Activated T-cell treated with anti-CD3 and anti-CD28 coated beads, Interleukin-2, amount 50 U/mL, for 24 hours (primary cell): ENCODE measurements at regions not wholly inside any gene's neighbourhood (a gene's known extent, or its start where the extent isn't known, plus 50 kb on each side); places are given as distances from the start of the nearest gene placed in this dataset.
"Not testable (repeated sequence)": the region's sequence is repeated elsewhere in the genome, so short reads cannot be mapped to it uniquely, and the experiment has no call there.

Experiments used
- DNase-seq: peaks from one replicate; pipeline ENCODE4 v3.0.0-alpha.2; 2020
- H3K27ac Mint-ChIP-seq: 2 replicates; pipeline ENCODE4 v1.8.0; 2020; ENCODE audit warnings: mild to moderate bottlenecking, mixed read lengths
- H3K27me3 Mint-ChIP-seq: 2 replicates; pipeline ENCODE4 v1.8.0; 2020; ENCODE audit warnings: mixed read lengths
- H3K36me3 Mint-ChIP-seq: 2 replicates; pipeline ENCODE4 v1.8.0; 2020; ENCODE audit warnings: low read depth, mixed read lengths
- H3K4me1 Mint-ChIP-seq: 2 replicates; pipeline ENCODE4 v1.8.0; 2020; ENCODE audit warnings: low read depth, mixed read lengths
- H3K4me3 Mint-ChIP-seq: 2 replicates; pipeline ENCODE4 v1.8.0; 2020; ENCODE audit warnings: mild to moderate bottlenecking, moderate library complexity, mixed read lengths
- H3K9me3 Mint-ChIP-seq: 2 replicates; pipeline ENCODE4 v1.8.0; 2020; ENCODE audit warnings: mixed read lengths

DNA sequence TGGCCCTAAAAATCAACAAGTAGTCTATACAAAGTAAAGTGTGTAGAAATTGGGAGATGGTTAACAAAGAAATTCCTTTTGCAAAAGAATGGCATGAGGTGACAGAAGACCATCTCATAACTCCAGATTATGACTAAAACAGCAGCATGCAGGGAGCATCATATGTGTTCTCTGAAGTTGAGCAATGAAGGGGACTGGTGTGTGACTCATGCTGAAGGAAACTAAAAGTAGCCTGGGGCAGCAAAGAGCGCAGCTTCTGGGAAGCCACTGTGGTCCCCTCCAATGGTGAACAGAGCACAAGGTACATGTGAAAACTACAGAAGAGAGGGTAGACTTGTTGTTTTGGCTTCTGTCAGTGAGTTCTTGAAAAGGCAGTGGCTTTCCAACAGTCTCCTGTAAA lies 133.4 kb downstream of the MACC1 start:
- no peaks in the 10 kb centered on the region for H3K27me3 Mint-ChIP-seq

DNA sequence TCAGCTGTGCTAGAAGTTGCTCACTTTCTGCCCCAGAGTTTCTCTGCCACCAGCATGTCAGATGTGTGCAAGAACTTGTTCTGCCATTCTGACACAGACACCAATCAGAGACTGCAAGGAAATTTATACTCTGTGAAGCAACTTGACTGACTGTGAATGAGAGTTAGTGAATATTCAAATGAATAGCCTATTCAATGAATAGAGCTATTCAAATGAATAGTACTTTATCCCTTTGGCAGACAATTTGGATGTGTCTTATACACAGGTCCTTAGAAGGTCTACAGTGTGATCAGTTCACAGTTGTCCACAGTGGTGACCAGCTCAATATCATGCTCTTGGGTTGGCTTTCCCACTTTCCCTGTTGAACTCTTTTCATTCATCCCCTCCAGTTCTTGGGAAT lies 138.1 kb downstream of the MACC1 start:
- no peak overlapping the region for H3K27ac Mint-ChIP-seq
- no peaks in the 10 kb centered on the region for H3K36me3 Mint-ChIP-seq
- H3K27me3 Mint-ChIP-seq: no peaks in the 10 kb centered on the region
- no peaks in the 10 kb centered on the region for H3K9me3 Mint-ChIP-seq
- DNase-seq: no peak
- peaks cover 1% of the 10 kb centered on the region for H3K4me1 Mint-ChIP-seq
- no peak overlapping the region for H3K4me3 Mint-ChIP-seq

More for the DNA sequence above, 133.4 kb downstream of the MACC1 start:
- H3K4me1 Mint-ChIP-seq: peaks cover 4% of the 10 kb centered on the region
- no peak overlapping the region for H3K4me3 Mint-ChIP-seq
- H3K9me3 Mint-ChIP-seq: no peaks in the 10 kb centered on the region
- no peak for DNase-seq
- H3K27ac Mint-ChIP-seq: peak overlapping the region; percentile 65
- H3K36me3 Mint-ChIP-seq: no peaks in the 10 kb centered on the region

DNA sequence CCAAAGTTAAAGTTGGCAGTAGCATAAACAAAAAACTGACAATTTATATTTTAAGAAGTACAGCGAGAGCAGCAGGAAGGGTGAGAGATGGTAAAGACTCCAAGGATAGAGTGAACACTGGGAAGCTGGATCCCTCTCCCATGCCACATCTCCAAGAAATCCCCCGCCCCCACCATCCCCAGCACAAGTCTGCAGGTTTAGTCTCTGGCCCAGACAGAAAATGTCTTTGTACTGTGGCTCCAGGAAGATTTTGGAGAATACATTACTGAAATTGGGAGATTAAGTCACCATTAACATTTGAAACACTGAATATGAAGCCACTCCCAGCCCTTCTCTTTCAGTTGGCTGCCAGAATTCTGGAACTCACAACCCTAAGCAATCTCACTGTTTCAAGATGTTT lies 140.3 kb downstream of the MACC1 start:
- Mint-ChIP-seq H3K36me3 (no peaks in the 10 kb centered on the region), H3K27me3 (no peaks in the 10 kb centered on the region), H3K9me3 (no peaks in the 10 kb centered on the region)

DNA sequence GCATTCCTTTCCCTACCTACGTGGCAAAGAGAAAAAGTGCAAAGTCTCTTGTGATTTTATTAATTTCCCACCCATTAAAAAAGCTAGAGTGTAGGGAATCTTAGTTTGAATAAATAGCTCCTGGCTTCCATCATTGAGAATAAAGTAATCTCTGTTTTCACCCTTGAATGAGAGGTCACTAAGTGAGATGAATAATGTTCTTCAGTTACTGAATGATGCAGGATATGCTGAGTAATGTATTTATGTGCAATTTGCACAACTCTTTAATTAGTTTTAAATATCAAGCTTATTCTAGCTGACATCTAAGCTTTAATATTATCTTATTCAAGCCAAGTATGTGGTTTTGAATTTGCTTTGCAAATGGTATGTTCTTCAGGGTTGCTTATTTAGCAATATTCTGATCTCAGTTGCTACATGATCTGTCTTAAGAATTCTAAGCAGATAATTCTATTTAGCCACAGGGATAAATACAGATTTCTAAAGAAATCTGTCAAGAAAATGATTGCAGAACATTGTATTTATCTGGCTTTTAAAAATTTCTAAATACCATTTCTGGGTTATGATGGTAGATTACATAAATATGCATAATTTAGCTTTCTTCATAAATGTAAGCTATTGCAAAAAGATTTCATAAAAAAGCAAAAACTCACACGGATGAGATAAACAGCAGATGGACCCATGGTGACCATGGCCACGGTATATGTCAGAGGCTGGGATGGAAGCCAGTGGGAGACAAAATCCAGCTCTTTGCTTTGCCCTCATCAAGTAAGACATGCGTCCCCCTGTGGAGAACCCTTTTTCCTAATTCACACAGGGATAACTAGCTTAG lies 141.0 kb downstream of the MACC1 start:
- H3K4me3 Mint-ChIP-seq: no peak overlapping the region

More for the DNA sequence above, 140.3 kb downstream of the MACC1 start:
- H3K4me3 Mint-ChIP-seq: no peak overlapping the region
- no peaks in the 10 kb centered on the region for H3K4me1 Mint-ChIP-seq
- no peak overlapping the region for H3K27ac Mint-ChIP-seq
- no peak for DNase-seq

DNA sequence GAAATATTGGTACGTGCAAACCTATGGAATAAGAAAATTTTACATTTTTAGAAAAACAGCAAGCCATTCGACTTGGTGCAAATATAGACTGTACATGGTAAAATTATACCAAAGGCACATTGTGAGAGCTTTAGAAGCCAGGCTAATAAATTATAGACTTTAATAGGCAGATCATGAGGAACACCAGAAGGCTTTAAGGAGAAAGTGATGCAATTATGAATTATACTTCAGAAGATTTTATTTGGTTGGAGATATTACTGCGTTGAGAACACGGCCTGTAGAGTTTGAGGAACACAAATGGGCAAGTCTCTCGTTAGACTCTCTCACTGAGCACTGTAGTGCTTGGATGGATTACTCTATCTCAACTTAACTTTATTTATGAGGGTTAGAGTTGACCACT lies 141.7 kb downstream of the MACC1 start:
- H3K27ac Mint-ChIP-seq: no peak overlapping the region
- no peaks in the 10 kb centered on the region for H3K27me3 Mint-ChIP-seq
- no peak overlapping the region for H3K4me3 Mint-ChIP-seq

More for the DNA sequence above, 141.0 kb downstream of the MACC1 start:
- DNase-seq: no peak
- H3K4me1 Mint-ChIP-seq: no peaks in the 10 kb centered on the region
- no peak overlapping the region for H3K27ac Mint-ChIP-seq
- H3K9me3 Mint-ChIP-seq: no peaks in the 10 kb centered on the region
- no peaks in the 10 kb centered on the region for H3K36me3 Mint-ChIP-seq
- H3K27me3 Mint-ChIP-seq: no peaks in the 10 kb centered on the region

DNA sequence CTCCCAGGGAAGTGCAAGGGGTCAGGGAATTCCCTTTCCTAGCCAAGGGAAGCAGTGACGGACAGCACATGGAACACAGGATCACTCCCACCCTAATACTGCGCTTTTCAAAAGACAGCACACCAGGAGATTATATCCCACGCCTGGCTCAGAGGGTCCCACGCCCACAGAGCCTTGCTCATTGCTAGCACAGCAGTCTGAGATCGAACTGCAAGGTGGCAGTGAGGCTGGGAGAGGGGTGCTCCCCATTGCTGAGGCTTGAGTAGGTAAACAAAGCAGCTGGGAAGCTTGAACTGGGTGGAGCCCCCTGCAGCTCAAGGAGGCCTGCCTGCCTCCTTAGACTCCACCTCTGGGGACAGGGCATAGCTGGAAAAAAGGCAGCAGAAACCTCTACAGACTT lies 149.2 kb downstream of the MACC1 start:
- H3K27me3 Mint-ChIP-seq, H3K9me3 Mint-ChIP-seq, H3K36me3 Mint-ChIP-seq, H3K27ac Mint-ChIP-seq, DNase-seq, H3K4me3 Mint-ChIP-seq: not testable (repeated sequence)
- peaks cover 11% of the 10 kb centered on the region for H3K4me1 Mint-ChIP-seq

More for the DNA sequence above, 141.7 kb downstream of the MACC1 start:
- H3K36me3 Mint-ChIP-seq: no peaks in the 10 kb centered on the region
- no peaks in the 10 kb centered on the region for H3K9me3 Mint-ChIP-seq
- no peaks in the 10 kb centered on the region for H3K4me1 Mint-ChIP-seq
- no peak for DNase-seq

DNA sequence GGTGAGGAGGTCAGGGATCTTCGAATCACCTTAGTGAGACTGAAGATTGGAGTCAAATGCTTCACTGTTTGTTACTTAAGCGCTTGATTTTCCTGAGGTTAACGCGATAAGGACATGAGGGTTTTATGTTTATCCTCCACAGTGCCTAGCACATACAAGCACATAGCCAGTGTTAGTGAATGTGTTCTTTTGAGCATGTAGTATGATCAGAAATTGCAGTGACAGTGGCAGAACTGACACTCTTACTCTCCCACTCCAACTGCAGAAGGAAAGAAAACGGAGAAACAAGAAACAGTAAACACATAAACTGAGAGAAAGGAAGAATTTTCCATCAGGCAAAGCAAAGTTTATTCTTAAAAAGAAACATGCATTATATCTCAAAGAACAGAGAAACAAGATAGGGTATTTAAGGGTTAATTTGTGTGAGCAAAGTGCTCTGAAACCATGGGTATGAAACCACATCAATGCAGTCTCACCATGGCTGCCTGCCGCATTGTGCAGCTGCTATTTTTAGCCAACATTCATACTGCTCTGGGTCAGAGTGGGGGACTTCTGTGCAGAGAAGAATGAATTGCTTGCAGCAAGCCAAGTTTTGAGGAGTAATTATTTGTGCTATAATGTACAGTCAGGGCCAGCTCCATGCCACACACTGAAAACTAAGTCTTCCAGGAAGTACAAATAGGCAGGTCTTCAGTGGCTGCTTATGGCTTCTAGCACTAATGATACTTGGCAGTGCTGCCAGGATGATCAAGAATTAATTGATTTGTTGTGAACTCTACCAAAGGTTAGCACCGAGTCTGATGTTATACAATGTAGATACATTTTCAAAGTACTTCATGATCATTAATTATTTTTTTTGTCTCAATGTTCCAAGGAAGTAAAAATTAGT lies 152.0 kb downstream of the MACC1 start:
- Mint-ChIP-seq H3K4me1 (peaks cover 11% of the 10 kb centered on the region), H3K9me3 (peaks cover 5% of the 10 kb centered on the region), H3K27me3 (no peaks in the 10 kb centered on the region), H3K4me3 (no peak overlapping the region), H3K36me3 (no peaks in the 10 kb centered on the region), H3K27ac (no peak overlapping the region)
- DNase-seq: peak; percentile 30

DNA sequence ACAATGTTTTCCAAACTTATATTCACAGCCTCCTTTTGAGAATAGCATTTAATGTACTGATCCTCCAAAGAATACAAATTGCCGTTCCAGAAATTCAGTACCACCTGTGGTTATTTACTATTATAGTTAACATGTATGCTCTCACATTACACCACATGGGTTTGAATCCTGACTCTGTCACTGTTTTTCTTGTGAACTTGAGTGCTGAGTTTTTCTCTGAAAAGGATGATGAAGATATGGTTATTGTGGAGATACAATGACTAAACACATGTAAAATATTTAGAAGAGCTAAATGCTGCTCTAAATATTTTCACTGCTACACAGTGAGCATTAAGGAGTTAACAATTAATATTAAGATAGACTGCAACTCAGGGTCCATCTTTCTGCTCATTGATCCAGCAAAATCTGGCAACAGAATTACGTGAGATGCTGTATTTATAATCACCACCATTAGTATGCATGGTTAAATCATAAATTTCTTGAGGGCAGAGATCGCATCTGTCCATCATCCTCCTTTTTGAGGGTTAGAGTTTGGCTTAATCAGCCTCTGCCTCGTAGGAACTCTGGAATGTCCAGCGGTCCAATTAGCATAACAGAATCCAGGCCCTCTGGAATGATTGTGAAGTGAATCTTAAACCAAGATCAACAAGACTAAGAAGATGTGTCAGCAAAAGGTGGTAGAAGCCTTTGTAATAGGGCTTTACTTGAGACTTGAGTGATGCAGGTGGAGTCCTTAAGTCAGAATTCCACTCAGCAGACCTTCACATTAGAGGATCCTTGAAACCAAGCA lies 152.8 kb downstream of the MACC1 start:
- no peak for DNase-seq
- peaks cover 5% of the 10 kb centered on the region for H3K9me3 Mint-ChIP-seq
- H3K36me3 Mint-ChIP-seq: no peaks in the 10 kb centered on the region
- no peaks in the 10 kb centered on the region for H3K27me3 Mint-ChIP-seq
- no peak overlapping the region for H3K27ac Mint-ChIP-seq
- H3K4me3 Mint-ChIP-seq: no peak overlapping the region
- H3K4me1 Mint-ChIP-seq: peaks cover 11% of the 10 kb centered on the region

DNA sequence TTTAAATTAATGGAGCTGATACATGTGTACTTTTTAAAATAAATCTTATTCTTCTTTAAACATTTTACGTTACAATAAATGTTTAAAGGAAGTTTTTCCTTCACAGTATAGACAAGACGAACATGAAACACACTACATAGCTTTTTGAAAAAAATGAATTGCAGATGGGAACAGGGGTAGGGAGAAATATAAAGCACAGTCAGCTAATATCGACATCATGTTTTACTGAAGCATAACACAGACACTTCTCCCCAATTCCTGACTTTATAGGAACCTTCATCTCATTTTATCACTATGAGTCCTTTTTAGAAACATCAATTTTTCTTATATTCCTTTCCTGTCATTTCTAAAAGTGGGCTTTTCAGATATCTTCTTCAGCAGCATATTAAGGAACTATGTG lies 153.5 kb downstream of the MACC1 start:
- Mint-ChIP-seq H3K4me1 (peaks cover 11% of the 10 kb centered on the region), H3K27ac (no peak overlapping the region), H3K27me3 (no peaks in the 10 kb centered on the region), H3K9me3 (no peaks in the 10 kb centered on the region), H3K36me3 (no peaks in the 10 kb centered on the region), H3K4me3 (no peak overlapping the region)
- DNase-seq: no peak

DNA sequence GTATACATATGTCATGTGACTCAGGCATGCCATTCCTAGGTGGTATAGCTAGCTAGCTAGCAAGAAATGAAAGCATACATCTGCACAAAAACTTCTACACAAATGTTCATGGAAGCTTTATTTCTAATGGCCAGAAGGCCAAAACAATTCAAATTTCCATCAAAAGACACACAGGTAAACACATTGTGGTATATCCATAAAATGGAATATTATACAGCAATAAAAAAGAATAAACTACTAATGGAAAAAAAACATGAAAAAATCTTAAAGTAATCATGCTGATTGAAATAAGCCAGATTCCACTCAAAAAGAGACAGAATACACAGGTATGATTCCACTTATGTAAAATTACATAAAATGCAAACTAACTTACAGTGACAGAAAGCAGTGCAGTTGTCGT lies 154.3 kb downstream of the MACC1 start:
- Mint-ChIP-seq H3K4me3 (no peak overlapping the region), H3K9me3 (no peaks in the 10 kb centered on the region), H3K27ac (no peak overlapping the region), H3K36me3 (no peaks in the 10 kb centered on the region), H3K27me3 (no peaks in the 10 kb centered on the region), H3K4me1 (peaks cover 11% of the 10 kb centered on the region)
- DNase-seq: no peak

DNA sequence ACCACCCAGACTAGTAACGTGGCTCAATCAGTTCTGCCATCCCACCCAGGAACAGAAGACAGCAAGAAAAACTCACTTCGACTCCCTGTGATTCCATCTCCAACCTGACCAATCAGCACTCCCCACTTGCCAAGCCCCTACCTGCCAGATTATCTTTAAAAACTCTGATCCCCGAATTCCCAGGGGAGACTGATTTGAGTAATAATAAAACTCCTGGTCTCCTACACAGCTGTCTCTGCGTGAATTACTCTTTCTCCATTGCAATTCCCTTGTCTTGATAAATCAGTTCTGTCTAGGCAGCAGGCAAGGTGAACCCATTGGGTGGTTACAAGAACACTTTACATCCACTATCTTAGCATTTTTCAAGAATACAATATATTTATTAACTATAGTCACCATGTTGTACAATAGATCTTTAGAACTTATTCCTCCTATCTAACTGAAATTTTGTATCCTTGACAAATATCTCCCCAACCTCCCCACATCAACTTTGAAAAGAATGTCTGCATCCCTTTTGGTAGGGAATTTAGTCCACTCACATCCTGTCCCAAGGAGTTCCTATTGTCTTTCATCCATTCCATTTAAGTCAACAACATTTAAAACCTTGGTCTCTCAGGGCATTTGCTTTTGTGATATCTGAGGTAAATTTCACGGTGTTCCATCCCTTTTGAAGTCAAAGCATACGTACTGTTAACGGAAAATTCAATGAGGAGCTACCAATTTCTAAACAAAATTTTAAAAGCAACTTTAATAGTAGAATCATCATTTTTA lies 163.7 kb downstream of the MACC1 start:
- H3K9me3 Mint-ChIP-seq: peaks cover 8% of the 10 kb centered on the region
- no peak overlapping the region for H3K27ac Mint-ChIP-seq
- no peaks in the 10 kb centered on the region for H3K4me1 Mint-ChIP-seq
- H3K4me3 Mint-ChIP-seq: no peak overlapping the region
- H3K27me3 Mint-ChIP-seq: no peaks in the 10 kb centered on the region
- no peaks in the 10 kb centered on the region for H3K36me3 Mint-ChIP-seq
- DNase-seq: no peak

DNA sequence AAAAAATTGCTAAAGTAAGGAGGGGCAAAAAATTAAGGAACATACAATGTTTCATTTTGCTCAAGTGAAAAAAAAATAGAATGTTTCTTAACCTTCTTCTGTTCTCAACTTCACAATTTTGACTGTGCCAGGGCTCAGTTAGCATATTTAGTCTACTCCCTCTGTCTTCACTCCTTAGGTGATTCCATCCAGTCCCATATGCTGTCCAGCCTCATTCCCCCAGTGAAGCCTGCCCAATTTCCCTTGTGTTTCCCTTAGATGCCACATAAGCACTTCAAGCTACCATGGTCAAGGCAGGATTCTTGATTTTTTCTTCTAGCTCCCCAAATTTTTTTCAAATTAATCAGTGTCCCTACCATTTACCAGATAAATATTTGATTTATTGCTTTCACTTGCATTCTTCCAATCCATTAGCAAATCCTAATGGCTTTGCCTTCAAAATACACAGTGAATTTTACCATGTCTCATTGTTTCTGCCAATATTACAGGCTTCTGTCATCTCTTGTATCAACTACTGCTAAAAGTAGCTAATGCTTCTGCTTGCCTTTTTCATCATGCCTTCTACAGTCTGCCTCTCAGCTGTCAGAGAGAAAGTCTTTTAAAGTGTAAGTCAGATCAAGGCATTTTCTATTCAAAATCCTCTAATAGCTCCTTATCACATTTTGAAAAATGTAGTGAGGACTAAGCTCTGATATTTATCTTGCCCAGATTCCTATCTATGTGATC lies 166.8 kb downstream of the MACC1 start:
- Mint-ChIP-seq H3K27me3 (no peaks in the 10 kb centered on the region), H3K4me1 (no peaks in the 10 kb centered on the region), H3K27ac (no peak overlapping the region), H3K4me3 (no peak overlapping the region), H3K9me3 (no peaks in the 10 kb centered on the region), H3K36me3 (no peaks in the 10 kb centered on the region)
- DNase-seq: no peak

DNA sequence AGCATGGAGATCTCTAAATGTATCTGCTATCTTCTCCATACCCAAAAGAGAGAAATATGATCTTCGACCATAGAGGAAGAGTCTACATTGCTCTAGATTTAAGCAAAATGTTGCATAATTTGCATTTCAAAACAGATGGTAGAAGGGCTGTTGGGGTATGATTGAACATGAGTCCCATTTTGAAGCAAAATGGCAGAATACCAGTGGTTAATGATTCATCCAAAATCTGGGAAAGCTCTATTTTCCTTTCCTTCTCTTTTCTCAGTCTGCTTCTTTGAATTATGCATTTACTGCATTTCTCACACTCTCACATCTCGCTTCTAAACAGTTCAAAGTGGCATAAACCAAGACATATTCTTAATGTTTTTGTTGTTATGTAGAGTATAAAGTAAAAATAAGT lies 178.5 kb downstream of the MACC1 start:
- no peaks in the 10 kb centered on the region for H3K4me1 Mint-ChIP-seq
- DNase-seq: no peak

More for the DNA sequence above, 178.5 kb downstream of the MACC1 start:
- no peak overlapping the region for H3K27ac Mint-ChIP-seq
- H3K36me3 Mint-ChIP-seq: no peaks in the 10 kb centered on the region
- no peaks in the 10 kb centered on the region for H3K9me3 Mint-ChIP-seq
- H3K27me3 Mint-ChIP-seq: no peaks in the 10 kb centered on the region
- H3K4me3 Mint-ChIP-seq: no peak overlapping the region
